IMR-90 (cell line): ENCODE measurements at regions not wholly inside any gene's neighbourhood (a gene's known extent, or its start where the extent isn't known, plus 50 kb on each side); places are given as distances from the start of the nearest gene placed in this dataset.

Source experiments
- BHLHE40 ChIP-seq: fragments of 150-350 bp; IDR thresholded peaks from 2 replicates; pipeline ENCODE4 v1.6.1; 2016; ENCODE audit warnings: mild to moderate bottlenecking, low read depth, low read length
- CEBPB ChIP-seq: IDR thresholded peaks from 2 replicates; pipeline ENCODE4 v1.6.1; 2012; ENCODE audit warnings: low read depth, low read length, improper control_type of control experiment
- CTCF ChIP-seq: conservative IDR thresholded peaks from 2 replicates; pipeline ENCODE4 v1.5.1; 2012; ENCODE audit warnings: mild to moderate bottlenecking, low read depth, low read length, improper control_type of control experiment
- FOS ChIP-seq: fragments of 150-350 bp; IDR thresholded peaks from 2 replicates; pipeline ENCODE4 v1.6.1; 2016; ENCODE audit warnings: low read depth, low read length
- MAFK ChIP-seq: IDR thresholded peaks from 2 replicates; pipeline ENCODE4 v1.6.1; 2012; ENCODE audit warnings: low read depth, low read length, improper control_type of control experiment
- NFE2L2 ChIP-seq: fragments of 150-350 bp; IDR thresholded peaks from 2 replicates; pipeline ENCODE4 v1.6.1; 2016; ENCODE audit warnings: low read depth, mild to moderate bottlenecking, low read length
- POLR2A ChIP-seq: IDR thresholded peaks from 2 replicates; pipeline ENCODE4 v1.6.1; 2012; ENCODE audit warnings: mild to moderate bottlenecking, low read depth, low read length

GRCh38 chr2:186241874-186242273 lies 244.2 kb upstream of the ZC3H15 start:
- TF ChIP-seq BHLHE40 (no peak), CTCF (no peak), POLR2A (no peak), MAFK (no peak), NFE2L2 (no peak), FOS (no peak), CEBPB (no peak)
